ENCODE measurements at regions not wholly inside any gene's neighbourhood (a gene's known extent, or its start where the extent isn't known, plus 50 kb on each side); places are given as distances from the start of the nearest gene placed in this dataset.

DNA sequence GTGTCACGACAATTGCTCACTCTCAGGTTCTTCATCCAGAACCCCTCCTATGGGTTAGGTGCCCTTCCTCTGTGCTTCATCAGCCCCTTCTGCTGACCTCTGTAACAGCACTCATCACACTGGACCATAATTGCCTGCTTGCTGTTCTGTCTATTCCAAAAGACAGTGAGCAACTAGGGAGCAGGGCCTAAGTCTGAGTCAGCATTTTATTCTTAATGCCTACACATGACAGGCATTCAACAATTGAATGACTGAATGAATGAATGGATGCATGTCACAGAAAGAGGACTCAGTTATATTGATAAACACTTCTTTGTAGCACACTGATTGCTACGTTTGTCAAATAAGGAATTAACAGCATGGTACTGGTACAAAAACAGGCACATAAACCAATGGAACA lies 317.0 kb downstream of the ZIC3 start:
- TF ChIP-seq, protein P1, sequence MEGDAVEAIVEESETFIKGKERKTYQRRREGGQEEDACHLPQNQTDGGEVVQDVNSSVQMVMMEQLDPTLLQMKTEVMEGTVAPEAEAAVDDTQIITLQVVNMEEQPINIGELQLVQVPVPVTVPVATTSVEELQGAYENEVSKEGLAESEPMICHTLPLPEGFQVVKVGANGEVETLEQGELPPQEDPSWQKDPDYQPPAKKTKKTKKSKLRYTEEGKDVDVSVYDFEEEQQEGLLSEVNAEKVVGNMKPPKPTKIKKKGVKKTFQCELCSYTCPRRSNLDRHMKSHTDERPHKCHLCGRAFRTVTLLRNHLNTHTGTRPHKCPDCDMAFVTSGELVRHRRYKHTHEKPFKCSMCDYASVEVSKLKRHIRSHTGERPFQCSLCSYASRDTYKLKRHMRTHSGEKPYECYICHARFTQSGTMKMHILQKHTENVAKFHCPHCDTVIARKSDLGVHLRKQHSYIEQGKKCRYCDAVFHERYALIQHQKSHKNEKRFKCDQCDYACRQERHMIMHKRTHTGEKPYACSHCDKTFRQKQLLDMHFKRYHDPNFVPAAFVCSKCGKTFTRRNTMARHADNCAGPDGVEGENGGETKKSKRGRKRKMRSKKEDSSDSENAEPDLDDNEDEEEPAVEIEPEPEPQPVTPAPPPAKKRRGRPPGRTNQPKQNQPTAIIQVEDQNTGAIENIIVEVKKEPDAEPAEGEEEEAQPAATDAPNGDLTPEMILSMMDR (IDR thresholded peaks at IDR 0.05), result no peak
- no peak for TF ChIP-seq ZFX (IDR thresholded peaks at IDR 0.05; ENCODE audit: borderline replicate concordance)

Data from 22Rv1 (cell line).